ENCODE measurements at regions not wholly inside any gene's neighbourhood (a gene's known extent, or its start where the extent isn't known, plus 50 kb on each side); places are given as distances from the start of the nearest gene placed in this dataset.

DNA sequence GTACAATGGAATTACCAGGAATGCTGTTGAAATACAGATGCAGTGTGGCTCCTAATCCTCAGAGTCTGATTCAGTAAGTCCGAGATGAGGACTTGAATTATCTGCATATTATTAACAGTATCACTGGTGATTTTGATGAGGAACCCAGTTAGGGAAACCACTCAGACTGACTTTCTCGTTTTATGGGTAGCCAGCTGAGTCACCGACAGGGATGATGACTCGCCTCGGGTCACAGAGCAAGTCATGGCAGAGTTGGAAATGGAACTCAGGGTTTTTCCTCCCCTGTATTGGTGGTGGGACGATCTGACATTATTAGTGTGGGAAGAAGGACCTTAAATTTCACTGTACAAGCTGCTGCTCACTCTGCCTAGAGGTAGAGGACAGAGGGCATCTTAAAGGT, 51.3 kb downstream of the RTL9 start:
- TF ChIP-seq, protein P1, sequence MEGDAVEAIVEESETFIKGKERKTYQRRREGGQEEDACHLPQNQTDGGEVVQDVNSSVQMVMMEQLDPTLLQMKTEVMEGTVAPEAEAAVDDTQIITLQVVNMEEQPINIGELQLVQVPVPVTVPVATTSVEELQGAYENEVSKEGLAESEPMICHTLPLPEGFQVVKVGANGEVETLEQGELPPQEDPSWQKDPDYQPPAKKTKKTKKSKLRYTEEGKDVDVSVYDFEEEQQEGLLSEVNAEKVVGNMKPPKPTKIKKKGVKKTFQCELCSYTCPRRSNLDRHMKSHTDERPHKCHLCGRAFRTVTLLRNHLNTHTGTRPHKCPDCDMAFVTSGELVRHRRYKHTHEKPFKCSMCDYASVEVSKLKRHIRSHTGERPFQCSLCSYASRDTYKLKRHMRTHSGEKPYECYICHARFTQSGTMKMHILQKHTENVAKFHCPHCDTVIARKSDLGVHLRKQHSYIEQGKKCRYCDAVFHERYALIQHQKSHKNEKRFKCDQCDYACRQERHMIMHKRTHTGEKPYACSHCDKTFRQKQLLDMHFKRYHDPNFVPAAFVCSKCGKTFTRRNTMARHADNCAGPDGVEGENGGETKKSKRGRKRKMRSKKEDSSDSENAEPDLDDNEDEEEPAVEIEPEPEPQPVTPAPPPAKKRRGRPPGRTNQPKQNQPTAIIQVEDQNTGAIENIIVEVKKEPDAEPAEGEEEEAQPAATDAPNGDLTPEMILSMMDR (IDR thresholded peaks at IDR 0.05), result no peak
- TF ChIP-seq POLR2AphosphoS5 (IDR thresholded peaks at IDR 0.05) (no peak), POLR2A (IDR thresholded peaks at IDR 0.05) (no peak), EP300 (IDR thresholded peaks at IDR 0.05; ENCODE audit: low read depth) (no peak)

Measured in transverse colon (tissue), 4 donors.